H4 (cell line): ENCODE measurements at regions not wholly inside any gene's neighbourhood (a gene's known extent, or its start where the extent isn't known, plus 50 kb on each side); places are given as distances from the start of the nearest gene placed in this dataset.
A peak's percentile ranks its signal among the peaks of the same experiment; 100 is the strongest.
"Not testable (repeated sequence)": the region's sequence is repeated elsewhere in the genome, so short reads cannot be mapped to it uniquely, and the experiment has no call there.

Experiments
- DNase-seq: peaks from one replicate; pipeline ENCODE4 v3.0.0-alpha.2; 2015; ENCODE audit warnings: low spot score

GRCh38 chr6:139973669-139974344, 599.4 kb upstream of the CITED2 start:
- peak; percentile 69 for DNase-seq

- DNase-seq = no peak
Observed at GRCh38 chr6:139972116-139972515, 597.7 kb upstream of the CITED2 start.

DNA sequence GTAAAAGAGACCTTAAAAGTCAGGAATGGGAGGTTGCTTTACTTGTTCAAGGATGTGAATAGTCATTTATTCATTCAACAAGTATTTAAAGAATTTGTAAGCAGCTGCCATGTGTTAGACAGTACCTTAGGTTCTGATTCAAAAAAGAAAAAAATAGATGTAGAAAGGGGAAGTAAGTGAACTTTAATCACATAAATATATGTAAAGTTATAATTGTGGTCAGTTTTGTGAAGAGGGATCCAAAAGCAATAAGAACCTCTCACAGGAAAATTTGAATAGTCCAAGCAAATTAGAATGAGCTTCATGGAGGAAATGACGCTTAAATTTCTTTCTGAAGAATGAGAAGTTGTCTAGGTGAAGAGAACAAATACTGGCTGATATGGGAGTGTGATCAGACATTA, 596.1 kb upstream of the CITED2 start:
- DNase-seq = no peak

DNA sequence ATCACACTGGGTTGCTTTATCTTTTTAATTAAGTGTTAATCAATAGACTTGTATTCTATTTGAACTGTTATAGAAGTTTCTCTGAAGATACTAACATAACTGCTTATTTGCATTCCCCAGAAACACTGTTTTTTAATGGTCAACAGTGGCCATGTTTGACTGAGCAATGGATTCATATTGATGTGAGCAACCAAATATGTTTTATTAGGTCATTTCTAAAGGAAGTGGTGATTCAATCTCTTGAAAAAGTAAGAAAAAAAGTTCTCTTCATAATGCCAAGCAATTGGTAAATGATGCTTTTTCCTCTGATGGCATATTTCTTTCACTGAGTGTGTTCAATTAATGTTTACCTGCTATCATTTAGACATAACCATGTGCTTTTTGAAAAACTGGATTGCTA, 593.0 kb upstream of the CITED2 start:
- no peak for DNase-seq

DNA sequence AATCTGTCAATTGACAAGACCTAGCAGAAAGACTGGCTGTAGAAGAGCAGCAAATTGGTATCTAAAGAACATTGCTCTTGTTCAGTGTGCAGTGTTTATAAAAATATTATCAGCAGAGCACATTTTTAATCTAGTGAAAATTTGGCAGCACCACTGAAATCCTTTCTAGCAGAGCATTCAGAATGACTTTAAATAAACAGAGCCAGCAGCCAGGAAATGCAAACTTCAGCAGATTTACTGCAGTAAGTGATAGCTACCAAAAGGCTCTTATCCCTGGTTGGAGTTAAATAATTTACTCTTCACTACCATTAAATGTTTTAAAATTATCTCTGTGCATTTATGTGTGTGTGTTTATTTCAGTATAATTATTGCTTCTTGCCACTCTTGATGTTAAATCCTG, 590.9 kb upstream of the CITED2 start:
- no peak for DNase-seq

DNA sequence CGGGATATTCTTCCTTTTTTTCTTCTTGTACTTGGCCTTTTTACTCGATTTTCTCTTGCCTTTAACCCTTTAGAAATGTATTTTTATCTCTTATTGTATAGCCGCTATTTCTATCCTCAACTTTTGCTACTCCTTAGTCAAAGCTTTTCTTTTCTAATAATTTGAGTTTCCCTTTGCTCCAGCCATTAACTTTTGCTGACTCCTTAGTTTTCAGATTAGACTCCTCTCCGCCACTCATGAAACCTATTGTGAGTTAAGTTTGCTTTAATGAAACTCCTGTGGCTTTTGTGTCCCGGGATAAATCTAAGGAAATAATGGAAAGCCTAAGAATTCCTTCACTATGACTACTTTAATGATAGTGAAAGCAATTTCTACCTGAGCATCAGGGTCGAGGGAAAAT, 590.3 kb upstream of the CITED2 start:
- no peak for DNase-seq

DNA sequence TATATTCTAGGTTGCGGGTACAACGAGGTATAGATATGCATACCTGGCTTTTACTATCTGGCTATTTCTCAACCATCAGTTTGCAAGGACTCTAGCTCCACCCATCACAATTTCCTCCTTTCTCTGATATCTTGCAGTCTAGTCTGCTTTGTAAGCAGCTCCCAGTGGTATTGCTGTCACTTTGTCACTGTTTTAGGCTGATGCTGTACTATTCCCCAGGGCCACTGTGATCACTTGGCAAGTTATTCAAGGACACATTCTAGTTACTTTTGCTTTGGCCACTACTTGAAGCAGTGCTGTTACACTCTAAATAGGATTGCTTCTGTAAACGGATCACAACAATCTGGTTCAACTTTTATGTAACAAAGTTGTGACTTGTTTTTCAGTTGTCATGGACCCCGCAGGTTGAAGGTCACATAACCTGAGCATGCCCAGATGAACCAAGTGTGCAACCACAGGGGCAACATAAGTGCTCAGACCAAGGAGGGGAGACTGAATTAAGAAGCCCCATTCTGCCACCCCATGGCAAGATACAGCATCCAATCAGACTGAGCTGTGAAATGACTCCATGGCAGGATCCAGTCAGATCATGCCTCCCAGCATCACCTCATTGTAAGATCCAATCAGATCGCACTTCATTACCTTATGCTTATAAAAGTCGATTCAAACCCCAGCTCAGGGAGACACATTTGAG, 588.4 kb upstream of the CITED2 start:
- DNase-seq = no peak

- DNase-seq = no peak
Observed at GRCh38 chr6:139961190-139961589, 586.7 kb upstream of the CITED2 start.

GRCh38 chr6:139960671-139961070, 586.2 kb upstream of the CITED2 start:
- no peak for DNase-seq

GRCh38 chr6:139955366-139956155, 581.1 kb upstream of the CITED2 start:
- DNase-seq = no peak

DNA sequence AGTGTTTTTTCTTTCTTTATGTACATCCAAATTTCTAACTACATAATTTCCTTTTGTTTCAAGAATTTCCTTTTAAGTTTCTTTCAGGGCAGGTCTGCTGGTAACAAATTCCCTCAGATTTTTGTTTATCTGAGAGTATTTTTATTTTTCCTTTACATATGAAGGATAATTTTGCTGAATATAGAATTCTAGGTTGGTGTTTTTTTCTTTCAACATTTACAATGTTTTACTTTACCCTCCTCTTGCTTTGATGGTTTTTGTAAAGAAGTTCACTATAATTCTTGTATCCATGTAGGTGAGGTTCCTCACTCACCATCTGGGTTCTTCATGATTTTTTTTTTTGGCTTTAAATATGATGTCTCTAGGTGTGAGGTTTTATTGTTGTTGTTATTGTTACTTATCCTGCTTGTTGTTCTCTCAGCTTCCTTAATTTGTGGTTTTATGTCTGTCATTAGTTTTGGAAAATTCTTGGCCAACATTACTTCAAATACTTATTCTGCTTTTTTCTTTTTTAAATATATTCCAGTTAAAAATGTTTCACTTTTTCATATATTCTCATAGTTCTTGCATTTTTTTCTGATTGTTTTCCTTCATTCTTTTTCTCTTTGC, 580.1 kb upstream of the CITED2 start:
- no peak for DNase-seq

DNA sequence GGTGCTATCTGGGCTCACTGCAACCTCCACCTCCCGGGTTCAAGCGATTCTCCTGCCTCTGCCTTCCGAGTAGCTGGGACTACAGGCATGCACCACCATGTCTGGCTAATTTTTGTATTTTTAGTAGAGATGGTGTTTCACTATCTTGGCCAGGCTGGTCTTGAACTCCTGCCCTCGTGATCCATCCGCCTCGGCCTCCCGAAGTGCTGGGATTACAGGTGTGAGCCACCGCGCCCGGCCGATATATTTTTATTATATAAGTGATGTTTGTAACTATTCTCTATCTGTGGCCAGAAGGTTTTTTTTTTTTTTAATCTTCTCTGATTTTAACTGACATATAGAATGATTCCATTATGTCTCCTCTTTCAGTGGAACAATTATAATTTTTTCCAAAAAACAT, 579.3 kb upstream of the CITED2 start:
- DNase-seq = not testable (repeated sequence)

DNA sequence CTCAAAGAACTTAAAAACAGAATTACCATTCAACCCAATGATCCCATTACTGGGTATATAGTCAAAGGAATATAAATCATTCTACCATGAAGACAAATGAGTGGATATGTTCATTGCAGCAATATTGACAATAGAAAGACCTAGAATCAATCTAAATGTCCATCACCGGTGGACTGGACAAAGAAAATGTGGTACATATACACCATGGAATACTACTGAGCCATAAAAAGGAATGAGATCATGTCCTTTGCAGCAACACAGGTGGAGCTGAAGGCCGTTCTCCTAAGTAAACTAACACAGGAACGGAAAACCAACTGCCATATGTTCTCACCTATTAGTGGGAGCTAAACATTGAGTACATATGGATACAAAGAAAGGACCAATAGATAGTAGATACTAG, 576.7 kb upstream of the CITED2 start:
- DNase-seq = no peak

GRCh38 chr6:139944976-139945375, 570.5 kb upstream of the CITED2 start:
- no peak for DNase-seq

DNA sequence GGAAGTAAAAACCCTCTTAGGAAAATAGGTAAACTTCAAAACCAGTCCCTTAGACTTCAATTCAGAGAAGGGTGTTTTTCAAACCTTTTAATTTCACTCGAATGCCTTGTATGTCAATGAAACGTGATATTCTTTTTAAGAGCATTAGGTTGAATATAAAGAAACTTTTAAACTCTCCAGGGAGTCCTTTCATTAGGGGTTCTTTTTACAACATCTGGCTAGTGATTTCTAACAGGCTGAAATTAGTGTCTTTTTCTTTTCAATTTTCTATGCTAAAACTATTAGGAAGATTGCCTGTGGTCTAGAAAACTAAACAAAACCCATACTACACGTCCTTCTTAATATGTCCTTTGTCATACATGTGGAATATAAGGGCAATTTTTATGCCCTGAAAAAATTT, 569.7 kb upstream of the CITED2 start:
- no peak for DNase-seq

DNA sequence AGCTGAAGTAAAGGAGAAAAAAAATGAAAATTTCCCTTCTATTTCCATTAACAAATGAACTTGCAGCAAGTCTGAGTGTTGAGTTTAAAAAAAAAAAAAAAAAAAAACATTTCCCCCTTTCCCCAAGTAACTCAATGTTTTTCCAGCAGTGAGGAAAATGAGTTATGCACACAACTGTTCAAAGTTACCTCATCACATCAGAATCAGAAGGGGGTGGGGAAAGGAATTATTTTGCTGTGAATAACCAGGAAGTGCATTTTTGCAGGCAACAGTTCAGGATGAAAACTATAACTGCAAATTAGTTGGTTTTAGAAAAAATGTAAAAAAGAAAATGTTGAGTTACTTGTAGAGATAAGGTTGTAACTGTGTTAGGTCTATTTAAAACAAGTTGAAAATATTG, 568.9 kb upstream of the CITED2 start:
- peak; percentile 61 for DNase-seq

DNA sequence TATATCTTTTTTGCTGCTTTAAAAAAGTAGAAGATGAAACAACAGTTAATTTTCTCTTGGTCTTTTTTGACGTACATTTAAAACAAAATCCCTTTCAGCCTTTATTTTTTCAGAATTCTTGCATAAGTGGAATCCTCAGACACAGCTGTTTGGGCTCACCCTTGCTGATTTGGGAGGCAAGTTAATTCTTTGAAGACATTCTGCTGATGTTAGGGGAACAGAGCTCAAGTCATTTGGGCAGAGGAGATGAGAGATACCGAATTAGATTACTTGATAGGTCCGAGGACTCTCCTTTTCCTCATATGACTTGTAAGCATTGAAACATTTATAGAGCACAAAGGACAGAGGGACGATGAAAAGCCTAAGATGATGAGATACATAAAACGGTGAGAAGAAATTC, 567.9 kb upstream of the CITED2 start:
- DNase-seq = no peak

GRCh38 chr6:139941826-139942225, 567.4 kb upstream of the CITED2 start:
- DNase-seq = no peak

DNA sequence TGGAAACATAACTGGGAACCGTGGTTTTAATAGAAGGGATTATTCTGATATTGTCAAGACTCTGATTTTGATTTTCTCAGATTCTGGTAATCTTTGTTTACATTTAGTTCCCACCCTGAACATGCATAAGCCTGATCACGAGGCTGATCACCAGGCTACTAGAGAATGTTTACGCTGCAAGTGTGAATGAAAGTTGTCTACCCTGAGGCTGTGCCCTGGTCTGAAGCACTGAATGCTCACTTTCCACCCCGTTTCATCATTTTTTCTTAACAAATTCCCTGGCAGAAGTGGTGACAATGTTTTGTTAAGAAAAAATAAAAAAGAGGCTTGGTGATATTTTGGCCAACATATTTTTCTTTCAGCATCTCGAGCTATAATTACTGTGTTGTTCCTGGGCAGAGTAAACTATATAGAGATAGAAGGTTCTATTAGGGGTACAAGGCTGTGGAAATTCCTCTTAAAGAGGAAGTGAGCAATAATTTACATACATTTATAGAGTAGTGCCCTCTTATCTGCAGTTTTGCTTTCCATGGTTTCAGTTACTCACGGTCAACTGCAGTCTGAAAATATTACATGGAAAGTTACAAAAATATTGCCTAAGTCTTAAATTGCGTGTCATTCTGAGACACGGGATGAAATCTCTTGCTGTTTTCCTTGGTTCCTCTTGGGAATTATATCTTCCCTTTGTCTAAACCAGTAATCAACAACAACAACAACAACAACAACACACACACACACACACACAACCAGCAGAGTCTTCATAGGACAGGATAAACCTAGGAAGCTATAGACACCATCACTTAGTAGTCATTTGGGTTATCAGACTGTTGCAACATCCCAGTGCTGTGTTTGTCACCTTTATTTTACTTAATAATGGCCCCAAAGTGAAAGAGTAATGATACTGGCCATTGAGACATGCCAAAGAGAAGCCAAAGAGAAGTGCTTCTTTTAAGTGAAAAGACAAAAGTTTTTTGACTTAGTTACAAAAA, 566.6 kb upstream of the CITED2 start:
- DNase-seq = no peak

DNA sequence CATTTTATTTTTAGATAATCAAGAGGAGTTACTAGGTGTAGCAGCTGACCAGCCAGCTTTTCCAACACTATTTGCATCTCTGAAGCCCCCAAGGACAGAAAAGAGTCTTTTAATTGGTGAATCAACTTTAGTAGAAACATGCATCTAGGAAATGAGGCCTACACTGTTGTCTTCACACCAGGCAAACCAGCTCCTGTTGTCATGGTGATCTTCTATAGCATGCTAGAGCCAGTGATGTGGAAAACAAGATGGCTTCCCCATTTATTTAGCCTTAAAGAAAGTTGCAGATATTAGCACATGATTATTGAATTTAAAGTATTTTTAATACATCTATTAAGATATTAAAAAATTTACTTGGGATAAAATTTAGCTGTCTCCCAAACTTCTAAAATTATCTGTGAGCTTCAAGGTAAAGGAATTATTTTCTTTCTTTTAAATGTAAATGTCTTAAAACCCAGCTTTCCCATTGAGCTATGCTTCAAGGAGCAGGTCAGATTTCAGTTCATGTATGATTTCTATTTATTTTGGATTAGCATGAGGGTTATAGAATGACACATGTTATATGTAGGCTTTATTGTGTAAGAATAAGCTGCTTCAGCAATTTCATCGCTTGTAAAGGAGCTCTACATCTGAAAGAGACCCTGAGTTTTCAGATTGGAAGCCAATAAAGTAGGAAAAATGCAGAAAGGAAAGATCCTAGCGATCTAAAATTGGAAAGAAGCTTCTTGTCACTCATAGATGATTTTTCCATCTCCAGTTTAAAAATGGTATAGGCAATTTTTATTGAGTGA, 564.9 kb upstream of the CITED2 start:
- no peak for DNase-seq
